Activated effector memory CD4-positive, alpha-beta T cell treated with anti-CD3 and anti-CD28 coated beads, Interleukin-2, amount 50 U/mL, for 16 hours (primary cell): ENCODE measurements at regions not wholly inside any gene's neighbourhood (a gene's known extent, or its start where the extent isn't known, plus 50 kb on each side); places are given as distances from the start of the nearest gene placed in this dataset.
"Not testable (repeated sequence)": the region's sequence is repeated elsewhere in the genome, so short reads cannot be mapped to it uniquely, and the experiment has no call there.

ENCODE experiments used
- DNase-seq: peaks from one replicate; pipeline ENCODE4 v3.0.0-alpha.2; 2020

DNA sequence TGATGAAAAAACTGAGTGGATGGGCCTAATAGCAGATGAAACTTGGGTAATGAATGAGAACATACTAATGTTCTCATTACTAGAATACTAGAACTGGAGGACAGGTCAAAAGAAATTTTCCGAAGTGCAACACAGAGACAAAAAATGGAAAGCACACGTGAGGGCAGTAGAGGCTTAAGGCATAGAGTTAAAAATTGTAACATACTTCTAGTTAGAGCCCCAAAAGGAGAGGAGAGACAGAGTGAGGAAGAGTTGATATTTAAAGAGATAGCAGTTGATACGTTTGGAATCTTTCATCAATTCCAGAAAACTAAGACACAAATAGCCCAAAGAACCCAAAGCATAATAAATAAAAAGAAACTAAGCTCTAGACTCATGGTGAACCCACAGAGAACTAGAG, 327.9 kb downstream of the SQOR start:
- no peak for DNase-seq

GRCh38 chr15:45970542-45970941, 335.7 kb downstream of the SQOR start:
- no peak for DNase-seq

- no peak for DNase-seq
Observed at GRCh38 chr15:45980366-45980765, 345.5 kb downstream of the SQOR start.

GRCh38 chr15:45981625-45982024, 346.8 kb downstream of the SQOR start:
- DNase-seq: no peak

GRCh38 chr15:45991863-45992262, 357.0 kb downstream of the SQOR start:
- no peak for DNase-seq

DNA sequence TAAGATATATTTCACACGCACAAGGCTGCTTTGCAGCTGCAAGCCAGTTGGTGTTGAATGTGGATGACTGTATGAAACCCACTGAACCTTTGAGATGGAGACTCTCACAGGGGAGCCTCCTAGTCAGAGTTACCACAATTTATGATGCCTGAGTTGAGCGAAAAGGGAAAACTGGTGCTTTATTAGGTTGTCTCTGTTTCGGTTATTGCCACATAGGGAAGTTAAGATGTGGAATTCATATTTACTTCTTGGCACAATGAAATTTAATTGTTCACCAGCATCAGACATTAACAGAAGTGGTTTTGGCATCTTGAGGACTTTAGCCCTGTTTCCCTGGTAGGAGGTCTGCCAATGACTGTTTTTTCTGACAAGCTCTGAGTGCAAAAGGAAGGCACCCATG, 358.2 kb downstream of the SQOR start:
- no peak for DNase-seq

GRCh38 chr15:45993508-45993907, 358.7 kb downstream of the SQOR start:
- DNase-seq: no peak

GRCh38 chr15:45995800-45996199, 361.0 kb downstream of the SQOR start:
- no peak for DNase-seq

DNA sequence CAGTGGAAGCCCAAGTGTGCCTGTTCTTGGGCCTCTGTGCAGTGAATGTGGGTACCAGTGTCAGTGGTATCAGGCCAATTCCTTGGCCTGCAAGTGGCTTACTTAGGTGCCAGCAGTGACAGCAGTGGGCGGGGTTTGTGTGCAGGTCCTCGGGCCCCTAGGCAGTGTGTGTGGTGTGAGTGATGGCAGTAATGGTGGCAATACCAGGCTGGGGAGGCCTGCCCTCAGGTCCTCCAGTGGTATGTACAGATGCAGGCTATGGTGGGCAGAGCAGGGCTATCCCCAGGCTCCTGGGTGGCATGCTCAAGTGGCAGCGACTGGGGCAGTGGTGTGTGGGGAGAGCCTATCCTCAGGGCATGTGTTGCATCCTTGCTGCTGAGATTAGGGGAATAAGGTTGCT, 379.7 kb downstream of the SQOR start:
- no peak for DNase-seq

DNA sequence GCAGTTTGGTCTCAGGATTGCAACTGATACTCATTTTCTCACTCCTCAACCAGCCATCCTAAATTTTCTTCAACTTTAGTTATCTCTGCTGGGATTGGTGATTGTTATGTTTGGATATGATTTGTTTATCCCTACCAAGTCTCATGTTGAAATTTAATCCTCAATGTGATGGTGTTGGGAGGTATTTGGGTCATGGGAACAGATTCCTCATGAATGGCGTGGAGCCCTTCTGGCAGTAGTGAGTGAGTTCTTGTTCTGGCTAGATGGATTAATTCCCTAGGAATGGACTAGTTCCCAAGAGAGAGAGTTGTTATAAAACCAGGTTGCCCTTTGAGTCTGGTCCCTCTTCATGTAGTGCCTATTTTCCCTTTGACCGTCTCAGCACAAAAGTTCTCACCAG, 399.9 kb downstream of the SQOR start:
- DNase-seq: no peak

- DNase-seq: no peak
Observed at GRCh38 chr15:46039703-46040102, 404.9 kb downstream of the SQOR start.

GRCh38 chr15:46041905-46042304, 407.1 kb downstream of the SQOR start:
- no peak for DNase-seq

- no peak for DNase-seq
Observed at GRCh38 chr15:46059921-46060594, 425.2 kb downstream of the SQOR start.

GRCh38 chr15:46061002-46061401, 426.2 kb downstream of the SQOR start:
- DNase-seq: no peak

DNA sequence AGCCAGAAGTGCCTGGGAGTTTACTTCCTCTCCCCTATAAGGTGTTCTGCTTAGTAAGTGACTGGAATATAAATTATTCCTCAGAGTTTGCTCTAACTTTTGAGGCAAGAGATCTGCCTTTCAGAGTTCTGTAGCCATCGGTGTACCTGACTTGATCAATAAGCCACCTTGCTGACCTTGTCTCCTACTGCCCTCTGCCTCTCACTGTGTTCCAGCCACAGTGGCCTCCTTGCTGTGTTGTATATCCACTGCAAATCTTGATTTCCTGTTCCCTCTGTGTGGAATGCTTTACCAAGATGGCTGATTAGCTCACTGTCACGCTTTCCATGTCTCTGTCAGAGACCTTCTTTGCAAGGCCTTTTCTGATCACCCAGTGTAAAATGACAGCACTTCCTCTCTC, 442.4 kb downstream of the SQOR start:
- no peak for DNase-seq

- no peak for DNase-seq
Observed at GRCh38 chr15:46079046-46079445, 444.2 kb downstream of the SQOR start.

DNA sequence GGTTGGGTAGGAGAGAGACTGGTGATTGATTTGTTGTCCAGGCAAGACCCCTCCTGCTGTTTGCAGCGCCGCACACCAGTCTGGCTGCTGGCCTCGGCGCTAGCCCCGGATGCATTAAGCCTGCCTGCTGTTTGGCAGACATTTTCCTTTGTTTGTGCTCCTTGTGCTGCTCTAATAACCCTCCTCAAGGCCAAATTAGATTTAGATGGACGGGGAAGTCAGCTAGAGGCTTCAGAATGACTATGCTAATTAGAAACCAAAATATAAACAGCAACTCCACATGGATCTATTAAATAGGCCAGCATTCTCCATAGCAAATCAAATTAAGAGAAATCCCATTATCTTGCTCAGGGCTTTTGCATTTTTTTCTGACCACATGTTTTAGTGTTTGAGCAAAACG, 445.2 kb downstream of the SQOR start:
- DNase-seq: no peak

DNA sequence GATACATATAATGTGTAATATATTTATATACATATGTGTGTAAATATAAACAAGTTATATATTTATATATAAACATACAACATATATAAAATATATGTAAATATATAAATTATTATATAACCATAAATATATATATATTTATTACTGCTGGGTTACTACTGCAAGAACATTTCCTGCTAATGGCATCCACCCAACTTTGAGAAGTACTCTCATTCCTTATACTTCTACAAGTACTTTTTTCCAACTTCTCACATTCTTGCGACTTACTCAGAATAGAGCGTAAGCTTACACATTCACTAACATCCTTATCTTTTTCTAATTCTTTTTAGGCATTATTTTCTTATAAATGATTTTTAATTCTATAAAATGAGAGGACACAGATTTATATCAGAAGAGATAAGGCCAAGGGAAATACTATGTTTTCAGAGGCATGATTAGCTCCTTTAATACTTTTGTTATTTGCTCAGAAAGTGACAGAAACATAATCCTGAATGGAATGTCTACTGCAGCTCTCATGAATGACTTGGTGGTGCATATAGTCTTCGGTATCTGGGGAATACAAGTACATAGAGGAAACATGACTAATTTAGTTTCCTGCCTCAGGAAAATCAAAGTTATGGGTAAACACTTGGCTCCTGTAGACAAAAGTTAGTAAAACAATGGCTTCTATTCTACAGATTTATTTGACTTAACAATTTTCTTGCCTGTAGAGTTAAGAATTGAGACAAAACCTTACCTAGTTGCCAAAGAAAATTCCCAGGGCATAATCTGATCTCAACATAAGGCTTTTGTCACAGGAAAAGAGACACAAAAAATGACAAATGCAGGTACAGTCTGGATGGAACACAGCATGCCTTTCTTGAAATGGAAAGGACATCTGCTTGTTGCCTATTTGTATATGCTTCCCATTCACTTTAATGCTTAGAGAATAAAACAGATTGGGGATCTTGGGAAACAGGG, 453.9 kb downstream of the SQOR start:
- DNase-seq: no peak

GRCh38 chr15:46089467-46089935, 454.7 kb downstream of the SQOR start:
- DNase-seq: no peak

DNA sequence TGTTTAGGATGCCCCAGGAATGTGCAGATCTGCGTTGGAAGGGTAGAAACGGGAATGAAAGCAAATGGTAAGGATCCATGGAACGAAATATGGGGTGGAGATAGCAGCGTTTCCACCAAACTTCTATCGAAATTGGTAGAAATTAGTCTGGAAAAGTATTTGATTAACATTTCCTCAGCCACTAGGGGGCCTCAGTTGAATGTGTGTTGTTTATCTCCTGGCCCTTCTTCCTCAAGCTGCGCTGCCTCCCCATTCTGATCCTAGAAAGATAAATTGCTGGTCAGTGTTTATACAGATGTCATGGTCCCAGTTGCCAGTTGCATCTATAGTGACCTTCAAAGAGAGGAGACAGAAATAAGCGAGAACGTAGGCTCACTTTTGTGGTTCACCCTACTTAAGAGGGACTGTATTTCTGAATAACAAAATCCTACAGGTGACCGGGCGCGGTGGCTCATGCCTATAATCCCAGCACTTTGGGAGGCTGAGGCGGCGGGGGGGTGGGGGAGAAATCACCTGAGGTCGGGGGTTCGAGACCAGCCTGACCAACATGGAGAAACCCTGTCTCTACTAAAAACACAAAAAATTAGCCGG, 457.1 kb downstream of the SQOR start:
- DNase-seq: no peak

DNA sequence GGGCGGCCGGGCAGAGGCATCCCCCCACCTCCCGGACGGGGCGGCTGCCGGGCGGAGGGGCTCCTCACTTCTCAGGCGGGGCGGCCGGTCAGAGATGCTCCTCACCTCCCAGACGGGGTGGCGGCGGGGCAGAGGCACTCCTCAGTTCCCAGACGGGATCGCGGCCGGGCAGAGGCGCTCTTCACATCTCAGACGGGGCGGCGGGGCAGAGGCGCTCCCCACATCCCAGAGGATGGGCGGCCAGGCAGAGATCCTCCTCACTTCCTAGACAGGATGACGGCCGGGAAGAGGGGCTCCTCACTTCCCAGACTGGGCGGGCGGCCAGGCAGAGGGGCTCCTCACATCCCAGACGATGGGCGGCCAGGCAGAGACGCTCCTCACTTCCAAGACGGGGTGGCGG, 463.2 kb downstream of the SQOR start:
- not testable (repeated sequence) for DNase-seq

DNA sequence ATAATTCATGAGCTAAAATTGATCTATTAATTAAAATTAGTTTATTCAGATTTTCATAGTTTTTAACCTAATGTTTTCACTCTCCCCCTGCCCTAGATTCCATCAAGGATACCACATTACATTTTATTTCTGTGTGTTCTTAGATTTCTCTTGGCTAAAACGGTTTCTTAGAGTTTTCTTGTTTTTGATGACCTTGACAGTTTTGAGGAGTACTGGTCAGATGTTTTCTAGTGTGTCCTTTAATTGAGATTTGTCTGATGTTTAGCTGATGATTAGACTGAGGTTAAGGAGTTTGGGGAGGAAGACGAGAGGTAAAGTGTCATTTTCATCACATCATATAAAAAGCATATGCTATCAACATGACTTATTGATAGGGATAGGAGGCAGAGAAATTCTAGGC, 475.9 kb downstream of the SQOR start:
- no peak for DNase-seq

DNA sequence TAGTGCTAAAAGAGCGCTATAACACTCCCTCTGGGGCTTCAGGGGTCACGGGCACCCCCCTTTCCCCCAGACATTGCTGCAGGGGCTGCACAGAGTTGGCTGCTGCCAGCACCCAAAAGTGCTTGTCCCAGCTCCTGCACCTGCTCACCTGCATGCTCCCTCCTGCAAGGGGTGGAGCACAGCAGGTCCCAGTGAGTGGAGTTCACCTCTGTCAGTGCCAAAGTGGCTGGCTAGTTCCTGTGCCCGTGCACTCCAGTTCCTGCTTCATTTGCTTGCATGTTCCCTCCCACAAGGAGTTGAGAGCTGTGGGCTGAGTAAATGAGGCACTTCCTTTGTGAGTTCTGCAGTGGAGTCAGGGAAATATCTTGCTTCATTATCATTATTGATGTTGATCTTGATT, 476.9 kb downstream of the SQOR start:
- DNase-seq: no peak

- no peak for DNase-seq
Observed at GRCh38 chr15:46117071-46117470, 482.2 kb downstream of the SQOR start.
